LHCN-M2 (cell line): ENCODE measurements at regions not wholly inside any gene's neighbourhood (a gene's known extent, or its start where the extent isn't known, plus 50 kb on each side); places are given as distances from the start of the nearest gene placed in this dataset.

ENCODE experiments used
- DNase-seq: peaks from one replicate; pipeline ENCODE4 v3.0.0-alpha.2; 2012; ENCODE audit warnings: low read depth

- no peak for DNase-seq
Measured at GRCh38 chr16:86800894-86801293, 222.5 kb downstream of the FOXL1 start.

GRCh38 chr16:86802013-86802412 is 223.7 kb downstream of the FOXL1 start:
- DNase-seq, result no peak

- no peak for DNase-seq
Measured at GRCh38 chr16:86805188-86805587, 226.8 kb downstream of the FOXL1 start.

- DNase-seq, result no peak
Measured at GRCh38 chr16:86806181-86806837, 228.0 kb downstream of the FOXL1 start.

GRCh38 chr16:86806838-86807351 is 228.5 kb downstream of the FOXL1 start:
- no peak for DNase-seq

GRCh38 chr16:86808863-86809444 is 230.6 kb downstream of the FOXL1 start:
- no peak for DNase-seq

GRCh38 chr16:86809458-86809955 is 231.2 kb downstream of the FOXL1 start:
- DNase-seq, result peak; percentile 93

GRCh38 chr16:86810062-86810461 is 231.7 kb downstream of the FOXL1 start:
- DNase-seq, result no peak

- no peak for DNase-seq
Measured at GRCh38 chr16:86812363-86812970, 234.1 kb downstream of the FOXL1 start.

- DNase-seq, result no peak
Measured at GRCh38 chr16:86814256-86814655, 235.9 kb downstream of the FOXL1 start.

- no peak for DNase-seq
Measured at GRCh38 chr16:86816930-86817625, 238.7 kb downstream of the FOXL1 start.

GRCh38 chr16:86818671-86819532 is 240.6 kb downstream of the FOXL1 start:
- no peak for DNase-seq

GRCh38 chr16:86819533-86819892 is 241.2 kb downstream of the FOXL1 start:
- no peak for DNase-seq

- DNase-seq, result peak; percentile 37
Measured at GRCh38 chr16:86821895-86822294, 243.5 kb downstream of the FOXL1 start.

GRCh38 chr16:86823125-86823524 is 244.8 kb downstream of the FOXL1 start:
- DNase-seq, result no peak

- peak; percentile 88 for DNase-seq
Measured at GRCh38 chr16:86823888-86824671, 245.7 kb downstream of the FOXL1 start.

- DNase-seq, result no peak
Measured at GRCh38 chr16:86824751-86825296, 246.5 kb downstream of the FOXL1 start.

- no peak for DNase-seq
Measured at GRCh38 chr16:86825631-86826030, 247.3 kb downstream of the FOXL1 start.

GRCh38 chr16:86826941-86827340 is 248.6 kb downstream of the FOXL1 start:
- DNase-seq, result no peak

- DNase-seq, result no peak
Measured at GRCh38 chr16:86827521-86827920, 249.2 kb downstream of the FOXL1 start.
